ENCODE measurements at regions not wholly inside any gene's neighbourhood (a gene's known extent, or its start where the extent isn't known, plus 50 kb on each side); places are given as distances from the start of the nearest gene placed in this dataset.

DNA sequence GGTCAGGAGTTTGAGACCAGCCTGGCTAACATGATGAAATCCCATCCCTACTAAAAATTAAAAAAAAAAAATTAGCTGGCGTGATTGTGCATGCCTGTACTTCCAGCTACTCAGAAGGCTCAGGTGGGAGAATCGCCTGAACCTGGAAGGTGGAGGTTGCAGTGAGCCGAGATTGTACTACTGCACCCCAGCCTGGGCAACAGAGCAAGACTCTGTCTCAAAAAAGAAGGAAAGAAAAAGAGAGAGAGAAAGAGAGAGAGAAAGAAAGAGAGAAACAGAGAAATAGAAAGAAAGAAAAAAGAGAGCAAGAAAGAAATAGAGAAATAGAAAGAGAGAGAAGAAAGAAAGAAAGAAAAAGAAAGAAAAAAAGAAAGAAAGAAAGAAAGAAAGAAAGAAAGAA is 292.8 kb upstream of the KLF6 start:
- H3K4me1 ChIP-seq = peaks cover 4 to 53% (median 33%) of the 10 kb centered on the region in 9 donors
- WGBS, 2 donors = 96 to 97% methylated on average over 3 of the region's 3 CpGs

DNA sequence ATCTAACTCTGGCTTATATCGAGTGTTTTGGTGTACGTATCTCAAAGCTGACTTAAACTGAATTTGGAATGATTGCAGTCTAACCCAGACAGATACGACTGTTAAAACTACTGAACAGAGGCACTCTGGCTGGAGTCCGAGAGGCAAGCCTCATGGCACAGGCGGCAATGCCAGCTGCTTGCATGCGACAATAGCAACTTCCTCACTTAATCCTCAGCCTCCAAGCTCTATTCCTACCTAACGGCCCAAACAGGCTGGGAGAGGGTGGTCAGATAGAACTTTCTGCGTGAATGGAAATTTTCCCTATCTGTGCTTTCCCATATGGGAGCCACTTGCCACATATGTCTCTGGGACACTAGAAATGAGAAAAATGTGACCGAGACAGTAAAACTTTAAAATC is 292.0 kb upstream of the KLF6 start:
- no peak for ATAC-seq
- DNase-seq = no peak
- no peak overlapping the region for H3K27ac ChIP-seq
- H3K4me3 ChIP-seq = no peak overlapping the region
- 94 to 97% methylated on average over 9 of the region's 9 CpGs for WGBS, 2 donors
- peaks cover 4 to 50% (median 25%) of the 10 kb centered on the region in 9 donors for H3K4me1 ChIP-seq
- H3K27me3 ChIP-seq = no peaks in the 10 kb centered on the region
- TF ChIP-seq, protein P1, sequence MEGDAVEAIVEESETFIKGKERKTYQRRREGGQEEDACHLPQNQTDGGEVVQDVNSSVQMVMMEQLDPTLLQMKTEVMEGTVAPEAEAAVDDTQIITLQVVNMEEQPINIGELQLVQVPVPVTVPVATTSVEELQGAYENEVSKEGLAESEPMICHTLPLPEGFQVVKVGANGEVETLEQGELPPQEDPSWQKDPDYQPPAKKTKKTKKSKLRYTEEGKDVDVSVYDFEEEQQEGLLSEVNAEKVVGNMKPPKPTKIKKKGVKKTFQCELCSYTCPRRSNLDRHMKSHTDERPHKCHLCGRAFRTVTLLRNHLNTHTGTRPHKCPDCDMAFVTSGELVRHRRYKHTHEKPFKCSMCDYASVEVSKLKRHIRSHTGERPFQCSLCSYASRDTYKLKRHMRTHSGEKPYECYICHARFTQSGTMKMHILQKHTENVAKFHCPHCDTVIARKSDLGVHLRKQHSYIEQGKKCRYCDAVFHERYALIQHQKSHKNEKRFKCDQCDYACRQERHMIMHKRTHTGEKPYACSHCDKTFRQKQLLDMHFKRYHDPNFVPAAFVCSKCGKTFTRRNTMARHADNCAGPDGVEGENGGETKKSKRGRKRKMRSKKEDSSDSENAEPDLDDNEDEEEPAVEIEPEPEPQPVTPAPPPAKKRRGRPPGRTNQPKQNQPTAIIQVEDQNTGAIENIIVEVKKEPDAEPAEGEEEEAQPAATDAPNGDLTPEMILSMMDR (IDR thresholded peaks at IDR 0.05) = no peak
- no peaks in the 10 kb centered on the region for H3K9me3 ChIP-seq
- H3K36me3 ChIP-seq = no peaks in the 10 kb centered on the region
- intact Hi-C loops (cut with DNase I) = loop anchor here in 1 of 10 donors (10.0 kb wide), 1 partner anchor 292 kb away; the partner anchor contains the start of gene KLF6

More for the DNA sequence above, 292.8 kb upstream of the KLF6 start:
- Histone ChIP-seq H3K27me3 (no peaks in the 10 kb centered on the region), H3K4me3 (no peak overlapping the region), H3K9me3 (no peaks in the 10 kb centered on the region), H3K27ac (no peak overlapping the region), H3K36me3 (no peaks in the 10 kb centered on the region)
- TF ChIP-seq, protein P1 (IDR thresholded peaks at IDR 0.05) = no peak
- intact Hi-C loops (cut with DNase I) = loop anchor here in 1 of 10 donors (10.0 kb wide), 1 partner anchor 293 kb away; the partner anchor contains the start of gene KLF6
- DNase-seq (no peak), ATAC-seq (no peak)

DNA sequence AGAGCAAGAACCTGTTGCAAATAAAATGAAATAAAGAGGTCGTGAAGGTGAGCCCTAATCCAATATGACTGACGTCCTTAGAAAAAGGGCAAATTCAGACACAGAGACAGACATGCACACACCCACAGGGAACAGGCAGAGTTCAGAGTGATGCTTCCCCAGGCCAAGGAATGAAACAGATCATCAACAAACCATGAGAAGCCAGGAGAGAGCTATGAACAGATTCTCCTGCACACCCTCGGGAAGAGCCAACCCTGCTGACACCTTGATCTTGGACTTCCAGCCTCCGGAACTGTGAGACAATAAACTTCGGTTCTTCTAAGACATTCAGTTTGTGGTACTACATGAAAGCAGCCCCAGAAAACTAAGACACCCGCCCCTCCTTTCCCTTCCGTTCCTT is 290.4 kb upstream of the KLF6 start:
- Histone ChIP-seq H3K27me3 (no peaks in the 10 kb centered on the region), H3K9me3 (no peaks in the 10 kb centered on the region), H3K4me1 (peaks cover 0 to 39% (median 19%) of the 10 kb centered on the region in 9 donors), H3K27ac (peak overlapping the region in 4 of 10 donors; percentile 23 to 62 (median 47)), H3K4me3 (no peak overlapping the region), H3K36me3 (no peaks in the 10 kb centered on the region)
- DNase-seq = no peak
- TF ChIP-seq, protein P1 (IDR thresholded peaks at IDR 0.05) = no peak
- ATAC-seq = peak in 1 of 8 donors; percentile 53
- intact Hi-C loops (cut with DNase I) = loop anchor here in 1 of 10 donors (10.0 kb wide), 1 partner anchor 291 kb away; the partner anchor contains the start of gene KLF6
- 96 to 98% methylated on average over 7 of the region's 7 CpGs for WGBS, 2 donors

DNA sequence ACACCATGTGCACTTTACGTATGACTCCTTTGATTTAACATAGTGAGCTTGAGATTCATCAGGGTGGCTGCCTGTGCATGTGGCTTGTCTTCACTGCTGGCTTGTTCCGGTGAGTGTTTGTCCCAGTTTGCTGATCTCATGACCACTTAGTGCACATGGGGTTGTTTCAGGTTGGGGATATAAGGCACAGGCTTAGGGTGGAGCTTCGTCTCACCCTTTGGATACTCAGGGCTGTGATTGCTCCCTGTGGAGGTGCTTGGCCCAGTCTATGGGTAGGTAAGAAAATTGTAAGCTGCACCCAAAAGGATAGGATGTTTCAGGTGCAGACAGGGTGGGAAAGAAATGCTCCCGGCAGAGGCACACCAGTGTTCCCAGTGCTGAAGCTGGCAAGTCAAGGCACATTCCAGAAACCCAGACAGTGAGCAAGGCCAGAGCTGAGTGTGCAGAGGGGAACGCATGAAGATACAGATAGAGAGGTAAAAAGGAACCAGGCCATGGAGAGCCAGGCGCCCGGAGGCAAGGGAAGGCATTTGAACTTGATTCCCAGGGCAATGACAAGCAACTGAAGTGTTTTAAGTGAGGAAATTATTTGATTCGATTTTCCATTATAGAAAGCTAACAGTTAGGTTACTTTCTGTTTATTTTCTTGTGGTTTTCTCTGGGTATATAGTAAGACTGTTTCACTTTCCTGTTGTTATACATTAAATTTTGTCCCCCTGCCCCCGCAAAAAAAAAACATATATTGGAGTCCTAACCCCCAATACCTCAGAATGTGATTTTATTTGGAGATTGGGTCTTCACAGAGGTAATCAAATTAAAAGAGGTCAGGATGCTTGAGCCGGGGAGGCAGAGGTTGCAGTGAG is 289.8 kb upstream of the KLF6 start:
- H3K36me3 ChIP-seq = no peaks in the 10 kb centered on the region
- DNase-seq (peak; percentile 24 to 33), ATAC-seq (peak; percentile 53 to 95 (median 82))
- 51 to 67% methylated on average over 10 of the region's 10 CpGs for WGBS, 2 donors
- H3K9me3 ChIP-seq = no peaks in the 10 kb centered on the region
- TF ChIP-seq, protein P1 (IDR thresholded peaks at IDR 0.05) = no peak
- no peaks in the 10 kb centered on the region for H3K27me3 ChIP-seq
- peak overlapping the region in 7 of 10 donors; percentile 11 to 62 (median 37) for H3K27ac ChIP-seq
- intact Hi-C loops (cut with DNase I) = loop anchor here in 1 of 10 donors (10.0 kb wide), 1 partner anchor 290 kb away; the partner anchor contains the start of gene KLF6
- H3K4me3 ChIP-seq = no peak overlapping the region
- H3K4me1 ChIP-seq = peaks cover 0 to 39% (median 24%) of the 10 kb centered on the region in 9 donors
